Hepatocyte (in vitro differentiated cells): ENCODE measurements at regions not wholly inside any gene's neighbourhood (a gene's known extent, or its start where the extent isn't known, plus 50 kb on each side); places are given as distances from the start of the nearest gene placed in this dataset.

Source experiments
- DNase-seq: peaks from one replicate; pipeline ENCODE4 v3.0.0-alpha.2; 2016; ENCODE audit warnings: low spot score
- H2AFZ ChIP-seq: fragments of 200-600 bp; sonication (generic); 2 replicates; pipeline ENCODE4 v1.6.0; 2016; ENCODE audit warnings: antibody characterized with exemption, mild to moderate bottlenecking
- H3K27ac ChIP-seq: fragments of 200-600 bp; sonication (generic); 2 replicates; pipeline ENCODE4 v1.5.1; 2016; ENCODE audit warnings: mild to moderate bottlenecking
- H3K27me3 ChIP-seq: fragments of 200-600 bp; sonication (generic); 2 replicates; pipeline ENCODE4 v1.6.1; 2016
- H3K36me3 ChIP-seq: fragments of 200-600 bp; sonication (generic); replicated peaks from 2 replicates; pipeline ENCODE4 v1.5.1; 2016; ENCODE audit warnings: low read depth; ENCODE audit not compliant: insufficient read depth
- H3K4me1 ChIP-seq: fragments of 200-600 bp; sonication (generic); 2 replicates; pipeline ENCODE4 v1.5.1; 2016; ENCODE audit warnings: mild to moderate bottlenecking, moderate library complexity; ENCODE audit not compliant: insufficient read depth
- H3K4me2 ChIP-seq: fragments of 200-600 bp; sonication (generic); 2 replicates; pipeline ENCODE4 v1.6.0; 2016
- H3K4me3 ChIP-seq: fragments of 200-600 bp; sonication (generic); 2 replicates; pipeline ENCODE4 v1.5.1; 2016; ENCODE audit warnings: mild to moderate bottlenecking
- H3K79me2 ChIP-seq: fragments of 200-600 bp; sonication (generic); 2 replicates; pipeline ENCODE4 v1.6.0; 2017; ENCODE audit warnings: mild to moderate bottlenecking
- H3K9me2 ChIP-seq: fragments of 200-600 bp; sonication (generic); replicated peaks from 2 replicates; pipeline ENCODE4 v1.6.0; 2017; ENCODE audit warnings: mild to moderate bottlenecking; ENCODE audit not compliant: insufficient read depth
- H3K9me3 ChIP-seq: fragments of 200-600 bp; sonication (generic); 2 replicates; pipeline ENCODE4 v1.5.1; 2016; ENCODE audit warnings: low read depth, mild to moderate bottlenecking
- H4K20me1 ChIP-seq: fragments of 200-600 bp; sonication (generic); 2 replicates; pipeline ENCODE4 v1.6.0; 2016; ENCODE audit warnings: mild to moderate bottlenecking; ENCODE audit not compliant: insufficient read depth, poor library complexity, severe bottlenecking
- CTCF ChIP-seq: fragments of 200-600 bp; sonication (generic); IDR thresholded peaks from 2 replicates; pipeline ENCODE4 v1.5.1; 2016; ENCODE audit warnings: antibody characterized with exemption, mild to moderate bottlenecking; ENCODE audit not compliant: poor library complexity
- EZH2 ChIP-seq: fragments of 200-600 bp; sonication (generic); IDR thresholded peaks from 2 replicates; pipeline ENCODE4 v1.6.1; 2016; ENCODE audit warnings: antibody characterized with exemption, mild to moderate bottlenecking, borderline replicate concordance
- EZH2phosphoT487 ChIP-seq: fragments of 200-600 bp; sonication (generic); IDR thresholded peaks from one replicate; pipeline ENCODE4 v1.6.1; 2018; ENCODE audit warnings: antibody characterized with exemption, mild to moderate bottlenecking, low read depth, moderate library complexity; ENCODE audit not compliant: unreplicated experiment, severe bottlenecking
- WGBS: methylation state at CpG from one replicate; pipeline ENCODE4 v1.1.6; 2016; ENCODE audit warnings: low lambda C conversion rate; ENCODE audit errors: missing lambda C conversion rate; 5-methylcytosine and 5-hydroxymethylcytosine counted together

GRCh38 chr4:185994750-185995149, 74.2 kb upstream of the TLR3 start:
- Histone ChIP-seq H3K4me3 (no peak overlapping the region), H3K79me2 (no peaks in the 10 kb centered on the region), H2AFZ (no peak overlapping the region), H3K9me3 (no peaks in the 10 kb centered on the region), H3K4me2 (no peak overlapping the region), H4K20me1 (no peaks in the 10 kb centered on the region), H3K4me1 (peaks cover 4% of the 10 kb centered on the region), H3K36me3 (no peaks in the 10 kb centered on the region), H3K27ac (no peak overlapping the region), H3K9me2 (no peaks in the 10 kb centered on the region), H3K27me3 (no peaks in the 10 kb centered on the region)
- DNase-seq = no peak
- WGBS = 71% methylated on average over 1 of the region's 1 CpG
- TF ChIP-seq CTCF = no peak
- TF ChIP-seq EZH2 = no peak
- TF ChIP-seq EZH2phosphoT487 = no peak

GRCh38 chr4:185995665-185996064, 73.3 kb upstream of the TLR3 start:
- no peak for DNase-seq
- Histone ChIP-seq H3K4me3 (no peak overlapping the region), H3K36me3 (no peaks in the 10 kb centered on the region), H3K79me2 (no peaks in the 10 kb centered on the region), H2AFZ (no peak overlapping the region), H3K4me2 (no peak overlapping the region), H3K9me2 (no peaks in the 10 kb centered on the region), H3K4me1 (peaks cover 4% of the 10 kb centered on the region), H3K27ac (no peak overlapping the region), H3K27me3 (no peaks in the 10 kb centered on the region), H4K20me1 (no peaks in the 10 kb centered on the region), H3K9me3 (no peaks in the 10 kb centered on the region)
- 95% methylated on average over 6 of the region's 6 CpGs for WGBS
- TF ChIP-seq CTCF (no peak), EZH2 (no peak), EZH2phosphoT487 (no peak)

- 95% methylated on average over 7 of the region's 7 CpGs for whole genome bisulfite sequencing
- DNase-seq = no peak
- H3K79me2 ChIP-seq = no peaks in the 10 kb centered on the region
- no peak overlapping the region for H3K27ac ChIP-seq
- no peaks in the 10 kb centered on the region for H4K20me1 ChIP-seq
- H3K27me3 ChIP-seq = no peaks in the 10 kb centered on the region
- no peak overlapping the region for H2AFZ ChIP-seq
- no peaks in the 10 kb centered on the region for H3K9me2 ChIP-seq
- no peak overlapping the region for H3K4me2 ChIP-seq
- no peaks in the 10 kb centered on the region for H3K9me3 ChIP-seq
- no peak overlapping the region for H3K4me3 ChIP-seq
- TF ChIP-seq CTCF = no peak
- TF ChIP-seq EZH2phosphoT487 = no peak
- no peak for TF ChIP-seq EZH2
- no peaks in the 10 kb centered on the region for H3K36me3 ChIP-seq
- H3K4me1 ChIP-seq = peaks cover 4% of the 10 kb centered on the region
Observed at GRCh38 chr4:185997296-185997695, 71.7 kb upstream of the TLR3 start.

- TF ChIP-seq EZH2 (no peak), EZH2phosphoT487 (no peak), CTCF (no peak)
- Histone ChIP-seq H3K4me1 (peaks cover 4% of the 10 kb centered on the region), H3K79me2 (no peaks in the 10 kb centered on the region), H4K20me1 (no peaks in the 10 kb centered on the region), H3K36me3 (no peaks in the 10 kb centered on the region), H3K4me3 (no peak overlapping the region), H3K9me3 (no peaks in the 10 kb centered on the region), H3K27me3 (no peaks in the 10 kb centered on the region), H3K9me2 (no peaks in the 10 kb centered on the region), H3K27ac (no peak overlapping the region), H2AFZ (no peak overlapping the region), H3K4me2 (no peak overlapping the region)
- no peak for DNase-seq
- 87% methylated on average over 5 of the region's 5 CpGs for WGBS
Observed at GRCh38 chr4:185998791-185999190, 70.2 kb upstream of the TLR3 start.
